ENCODE measurements at regions not wholly inside any gene's neighbourhood (a gene's known extent, or its start where the extent isn't known, plus 50 kb on each side); places are given as distances from the start of the nearest gene placed in this dataset.

DNA sequence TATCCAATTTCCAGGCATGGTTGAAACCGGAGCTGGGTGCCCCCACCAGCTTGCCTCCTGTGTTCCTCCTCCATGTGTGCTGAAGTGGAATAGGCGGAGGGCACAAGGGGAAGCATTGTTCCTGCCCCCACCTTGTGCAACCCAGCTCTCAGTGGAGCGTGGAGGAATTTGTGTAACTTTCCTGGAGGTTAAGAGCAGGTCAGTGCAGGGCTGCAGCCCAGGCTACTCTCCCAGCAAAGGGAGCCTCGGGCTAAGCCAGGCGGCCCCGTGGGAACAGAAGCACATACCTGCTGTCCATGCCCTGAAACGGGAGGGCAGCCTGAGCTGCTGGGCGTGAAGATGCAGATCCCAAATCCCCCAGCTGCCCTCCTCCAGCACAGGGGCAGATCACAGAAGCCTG is 158.8 kb upstream of the LHX1 start:
- Histone ChIP-seq H3K9ac (ENCODE audit: low read depth in 1 of 2, low read length in 2 of 2) (no peak overlapping the region), H3K4me3 (ENCODE audit: low read depth in 1 of 2, low read length in 2 of 2) (no peak overlapping the region), H3K4me1 (ENCODE audit: control insufficient read depth in 1 of 2, insufficient read depth in 2 of 2, low read length in 2 of 2) (no peaks in the 10 kb centered on the region), H3K9me3 (ENCODE audit: control insufficient read depth in 1 of 2, low read length in 2 of 2) (no peaks in the 10 kb centered on the region), H3K27ac (ENCODE audit: low read depth, low read length) (no peak overlapping the region), H3K36me3 (ENCODE audit: control insufficient read depth in 1 of 2, insufficient read depth in 2 of 2, low read length in 2 of 2) (no peaks in the 10 kb centered on the region), H3K27me3 (ENCODE audit: control insufficient read depth in 1 of 2, insufficient read depth in 2 of 2, low read length in 2 of 2) (peaks cover 4 to 15% of the 10 kb centered on the region in 2 donors)

DNA sequence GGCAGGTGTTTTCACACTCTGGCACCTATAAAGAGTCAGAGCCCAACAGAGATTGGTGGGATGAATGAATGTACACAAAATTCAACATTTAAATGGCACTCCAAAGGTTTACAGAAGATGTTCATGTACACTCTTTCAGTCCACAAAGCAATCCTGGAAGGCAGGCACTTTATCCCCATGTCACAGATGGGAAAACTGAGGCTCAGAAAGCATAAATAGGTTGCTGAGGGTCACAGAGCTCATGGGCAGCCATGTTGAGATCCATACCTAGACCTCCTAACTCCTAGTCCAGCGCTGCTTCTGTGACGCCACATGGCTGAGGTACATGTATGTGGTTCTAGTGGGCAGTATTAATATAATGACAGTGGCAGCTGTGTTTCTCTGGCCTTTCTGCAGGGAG is 157.7 kb upstream of the LHX1 start:
- H3K36me3 ChIP-seq (ENCODE audit: control insufficient read depth in 1 of 2, insufficient read depth in 2 of 2, low read length in 2 of 2) = no peaks in the 10 kb centered on the region
- no peaks in the 10 kb centered on the region for H3K9me3 ChIP-seq (ENCODE audit: control insufficient read depth in 1 of 2, low read length in 2 of 2)
- H3K27me3 ChIP-seq (ENCODE audit: control insufficient read depth in 1 of 2, insufficient read depth in 2 of 2, low read length in 2 of 2) = peaks cover 5 to 10% of the 10 kb centered on the region in 2 donors
- no peak overlapping the region for H3K27ac ChIP-seq (ENCODE audit: low read depth, low read length)
- H3K4me3 ChIP-seq (ENCODE audit: low read depth in 1 of 2, low read length in 2 of 2) = no peak overlapping the region
- no peak overlapping the region for H3K9ac ChIP-seq (ENCODE audit: low read depth in 1 of 2, low read length in 2 of 2)
- no peaks in the 10 kb centered on the region for H3K4me1 ChIP-seq (ENCODE audit: control insufficient read depth in 1 of 2, insufficient read depth in 2 of 2, low read length in 2 of 2)

DNA sequence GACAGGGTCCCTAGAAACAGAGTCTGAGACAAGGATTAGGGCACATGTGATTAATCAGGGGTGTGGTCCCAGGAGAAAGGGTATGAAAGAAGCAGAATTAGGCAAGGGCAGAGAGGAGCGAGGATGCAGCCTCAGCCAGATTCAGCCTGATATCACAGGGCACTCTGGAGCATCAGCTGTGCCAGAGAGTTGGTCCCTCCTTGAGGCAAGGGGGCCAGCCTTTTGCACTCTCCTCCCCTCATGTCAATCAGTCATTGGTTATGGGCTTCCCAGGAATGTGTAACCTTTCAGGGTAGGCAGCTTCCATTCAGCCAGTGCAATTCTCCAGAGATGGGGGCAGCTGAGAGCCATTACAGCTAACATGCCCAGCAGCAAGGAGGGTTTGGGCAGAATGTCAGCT is 152.6 kb upstream of the LHX1 start:
- Histone ChIP-seq H3K9ac (ENCODE audit: low read depth in 1 of 2, low read length in 2 of 2) (no peak overlapping the region), H3K4me3 (ENCODE audit: low read depth in 1 of 2, low read length in 2 of 2) (no peak overlapping the region), H3K27ac (ENCODE audit: low read depth, low read length) (no peak overlapping the region), H3K4me1 (ENCODE audit: control insufficient read depth in 1 of 2, insufficient read depth in 2 of 2, low read length in 2 of 2) (no peaks in the 10 kb centered on the region), H3K27me3 (ENCODE audit: control insufficient read depth in 1 of 2, insufficient read depth in 2 of 2, low read length in 2 of 2) (peaks cover 3 to 13% of the 10 kb centered on the region in 2 donors), H3K9me3 (ENCODE audit: control insufficient read depth in 1 of 2, low read length in 2 of 2) (no peaks in the 10 kb centered on the region), H3K36me3 (ENCODE audit: control insufficient read depth in 1 of 2, insufficient read depth in 2 of 2, low read length in 2 of 2) (no peaks in the 10 kb centered on the region)

DNA sequence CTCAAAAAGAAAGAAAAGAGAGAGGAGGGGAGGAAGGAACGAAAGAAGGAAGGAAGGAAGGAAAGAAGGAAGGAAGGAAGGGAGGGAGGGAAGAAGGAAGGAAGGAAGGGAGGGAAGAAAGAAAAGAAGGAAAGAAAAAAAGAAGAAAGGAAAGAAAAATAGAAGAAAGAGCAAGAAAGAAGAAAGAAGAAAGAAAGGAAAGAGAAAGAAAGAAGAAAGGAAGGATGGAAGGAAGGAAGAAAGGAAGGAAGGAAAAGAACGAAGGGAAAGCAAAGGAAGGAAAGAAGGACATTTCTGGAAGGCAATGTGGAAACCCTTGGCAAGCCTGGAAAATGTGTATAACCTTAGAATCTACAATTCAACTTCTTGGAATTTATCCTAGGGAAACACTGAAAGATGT is 150.4 kb upstream of the LHX1 start:
- no peaks in the 10 kb centered on the region for H3K36me3 ChIP-seq (ENCODE audit: control insufficient read depth in 1 of 2, insufficient read depth in 2 of 2, low read length in 2 of 2)
- H3K27ac ChIP-seq (ENCODE audit: low read depth, low read length) = no peak overlapping the region
- H3K9ac ChIP-seq (ENCODE audit: low read depth in 1 of 2, low read length in 2 of 2) = no peak overlapping the region
- no peaks in the 10 kb centered on the region for H3K9me3 ChIP-seq (ENCODE audit: control insufficient read depth in 1 of 2, low read length in 2 of 2)
- peaks cover 11 to 17% of the 10 kb centered on the region in 2 donors for H3K27me3 ChIP-seq (ENCODE audit: control insufficient read depth in 1 of 2, insufficient read depth in 2 of 2, low read length in 2 of 2)
- H3K4me1 ChIP-seq (ENCODE audit: control insufficient read depth in 1 of 2, insufficient read depth in 2 of 2, low read length in 2 of 2) = no peaks in the 10 kb centered on the region
- no peak overlapping the region for H3K4me3 ChIP-seq (ENCODE audit: low read depth in 1 of 2, low read length in 2 of 2)

DNA sequence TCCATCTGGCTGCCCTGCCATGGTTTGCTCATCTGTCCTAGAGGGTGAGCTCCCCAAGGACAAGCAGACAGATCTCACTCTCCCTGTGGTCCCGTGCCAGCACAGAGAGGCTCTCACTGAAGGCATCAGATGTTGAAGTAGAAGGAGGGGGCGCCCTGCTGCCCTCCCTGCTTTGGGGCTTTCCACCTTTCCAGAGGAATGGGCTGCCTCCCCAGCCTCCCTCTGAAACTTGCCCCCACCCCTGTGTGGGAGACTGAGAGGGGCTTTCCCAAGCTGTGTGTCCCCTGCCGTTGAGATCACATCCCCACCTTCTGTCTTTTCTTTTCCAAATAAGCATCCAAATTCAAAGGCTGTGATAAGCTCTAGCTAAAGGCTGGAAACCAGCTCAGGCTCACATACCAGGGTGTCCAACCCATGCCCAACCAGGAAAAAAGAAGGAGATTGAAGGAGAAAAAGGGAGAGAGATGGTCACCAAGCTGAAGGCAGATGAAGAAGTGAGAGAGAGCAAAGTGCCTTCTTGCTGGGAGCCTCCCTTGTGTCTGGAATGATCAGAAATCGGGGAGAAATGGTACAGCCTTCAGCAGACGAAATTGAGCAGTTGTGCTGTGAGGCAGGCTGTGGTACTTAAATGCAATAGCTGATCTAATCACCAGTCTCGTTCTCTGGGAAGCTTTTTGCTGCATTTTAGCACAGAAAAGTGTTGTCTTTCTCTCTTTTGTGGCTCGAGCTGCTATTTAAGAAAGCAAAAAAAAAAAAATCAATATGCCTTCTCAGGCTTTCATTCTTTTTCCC is 145.9 kb upstream of the LHX1 start:
- H3K36me3 ChIP-seq (ENCODE audit: control insufficient read depth in 1 of 2, insufficient read depth in 2 of 2, low read length in 2 of 2) = no peaks in the 10 kb centered on the region
- H3K9ac ChIP-seq (ENCODE audit: low read depth in 1 of 2, low read length in 2 of 2) = no peak overlapping the region
- H3K4me1 ChIP-seq (ENCODE audit: control insufficient read depth in 1 of 2, insufficient read depth in 2 of 2, low read length in 2 of 2) = no peaks in the 10 kb centered on the region
- peaks cover 7 to 19% of the 10 kb centered on the region in 2 donors for H3K27me3 ChIP-seq (ENCODE audit: control insufficient read depth in 1 of 2, insufficient read depth in 2 of 2, low read length in 2 of 2)
- H3K27ac ChIP-seq (ENCODE audit: low read depth, low read length) = no peak overlapping the region
- no peak overlapping the region for H3K4me3 ChIP-seq (ENCODE audit: low read depth in 1 of 2, low read length in 2 of 2)
- H3K9me3 ChIP-seq (ENCODE audit: control insufficient read depth in 1 of 2, low read length in 2 of 2) = no peaks in the 10 kb centered on the region

DNA sequence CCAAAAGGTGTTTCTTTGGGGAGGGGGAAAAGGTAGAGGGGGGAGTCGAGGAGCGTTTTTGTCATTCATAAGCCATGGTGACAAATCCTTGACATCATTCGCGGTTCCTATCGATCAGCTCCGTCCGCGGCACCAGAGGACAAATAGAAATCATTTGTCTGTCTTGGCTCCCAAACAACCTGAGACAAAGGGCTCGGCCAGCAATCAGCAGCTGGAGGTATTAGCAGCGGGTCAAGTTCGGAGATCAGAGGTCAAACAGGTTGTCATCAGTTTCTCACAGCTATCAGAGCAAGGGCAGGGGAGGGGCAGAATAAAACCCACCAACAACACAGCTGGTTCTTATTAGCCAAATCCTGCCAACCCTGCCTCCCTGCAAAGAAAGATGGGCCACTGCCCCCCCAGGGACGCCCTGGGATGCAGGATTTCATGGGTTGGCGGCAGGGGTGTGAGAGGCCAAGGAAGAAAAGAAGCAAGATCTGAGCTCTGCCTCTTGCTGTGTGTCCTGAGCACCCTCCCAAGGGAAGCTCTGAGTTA is 145.3 kb upstream of the LHX1 start:
- Histone ChIP-seq H3K4me1 (ENCODE audit: control insufficient read depth in 1 of 2, insufficient read depth in 2 of 2, low read length in 2 of 2) (no peaks in the 10 kb centered on the region), H3K9ac (ENCODE audit: low read depth in 1 of 2, low read length in 2 of 2) (no peak overlapping the region), H3K9me3 (ENCODE audit: control insufficient read depth in 1 of 2, low read length in 2 of 2) (no peaks in the 10 kb centered on the region), H3K4me3 (ENCODE audit: low read depth in 1 of 2, low read length in 2 of 2) (no peak overlapping the region), H3K27me3 (ENCODE audit: control insufficient read depth in 1 of 2, insufficient read depth in 2 of 2, low read length in 2 of 2) (peaks cover 7 to 19% of the 10 kb centered on the region in 2 donors), H3K27ac (ENCODE audit: low read depth, low read length) (no peak overlapping the region), H3K36me3 (ENCODE audit: control insufficient read depth in 1 of 2, insufficient read depth in 2 of 2, low read length in 2 of 2) (no peaks in the 10 kb centered on the region)

DNA sequence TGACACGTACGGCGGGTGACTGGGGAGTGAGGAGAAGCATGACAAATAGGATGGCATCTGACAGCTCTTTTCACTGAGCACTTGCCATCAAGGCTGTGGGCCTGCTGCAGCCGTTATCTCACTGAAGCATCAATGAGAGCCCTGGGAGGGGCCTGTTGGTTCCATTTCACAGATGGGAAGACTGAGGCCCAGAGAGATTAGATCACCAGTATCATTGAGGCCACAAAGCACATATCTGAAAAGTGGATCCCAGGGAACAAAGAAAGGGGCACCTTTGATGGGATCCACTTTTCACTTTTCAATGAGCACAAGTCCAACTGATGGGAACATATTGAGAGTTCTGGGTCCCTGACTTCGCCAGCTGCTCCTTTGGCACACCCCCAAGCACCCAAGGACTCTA is 144.4 kb upstream of the LHX1 start:
- H3K9me3 ChIP-seq (ENCODE audit: control insufficient read depth in 1 of 2, low read length in 2 of 2) = no peaks in the 10 kb centered on the region
- H3K36me3 ChIP-seq (ENCODE audit: control insufficient read depth in 1 of 2, insufficient read depth in 2 of 2, low read length in 2 of 2) = no peaks in the 10 kb centered on the region
- no peak overlapping the region for H3K4me3 ChIP-seq (ENCODE audit: low read depth in 1 of 2, low read length in 2 of 2)
- no peak overlapping the region for H3K27ac ChIP-seq (ENCODE audit: low read depth, low read length)
- no peaks in the 10 kb centered on the region for H3K4me1 ChIP-seq (ENCODE audit: control insufficient read depth in 1 of 2, insufficient read depth in 2 of 2, low read length in 2 of 2)
- peaks cover 10 to 19% of the 10 kb centered on the region in 2 donors for H3K27me3 ChIP-seq (ENCODE audit: control insufficient read depth in 1 of 2, insufficient read depth in 2 of 2, low read length in 2 of 2)
- no peak overlapping the region for H3K9ac ChIP-seq (ENCODE audit: low read depth in 1 of 2, low read length in 2 of 2)

DNA sequence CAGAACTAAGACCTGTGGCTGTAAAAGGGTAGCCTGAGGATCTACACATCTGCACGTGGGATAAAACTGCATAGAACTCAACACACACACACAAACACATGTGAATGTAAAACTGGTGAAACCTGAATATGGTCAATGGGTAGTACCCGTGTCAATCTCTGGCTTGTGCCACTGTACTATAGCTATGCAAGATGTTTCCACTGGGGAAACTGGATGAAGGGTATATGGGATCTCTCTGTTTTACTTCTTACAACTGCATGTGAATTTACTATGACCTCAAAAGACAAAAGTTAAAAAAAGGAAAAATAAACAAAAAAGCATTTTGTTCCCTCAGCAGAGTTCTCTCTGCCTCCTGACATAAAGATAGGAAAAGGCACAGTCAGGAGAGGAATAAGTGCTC is 143.3 kb upstream of the LHX1 start:
- Histone ChIP-seq H3K27me3 (ENCODE audit: control insufficient read depth in 1 of 2, insufficient read depth in 2 of 2, low read length in 2 of 2) (peaks cover 10 to 19% of the 10 kb centered on the region in 2 donors), H3K27ac (ENCODE audit: low read depth, low read length) (no peak overlapping the region), H3K9me3 (ENCODE audit: control insufficient read depth in 1 of 2, low read length in 2 of 2) (no peaks in the 10 kb centered on the region), H3K4me1 (ENCODE audit: control insufficient read depth in 1 of 2, insufficient read depth in 2 of 2, low read length in 2 of 2) (no peaks in the 10 kb centered on the region), H3K4me3 (ENCODE audit: low read depth in 1 of 2, low read length in 2 of 2) (no peak overlapping the region), H3K36me3 (ENCODE audit: control insufficient read depth in 1 of 2, insufficient read depth in 2 of 2, low read length in 2 of 2) (no peaks in the 10 kb centered on the region), H3K9ac (ENCODE audit: low read depth in 1 of 2, low read length in 2 of 2) (no peak overlapping the region)

DNA sequence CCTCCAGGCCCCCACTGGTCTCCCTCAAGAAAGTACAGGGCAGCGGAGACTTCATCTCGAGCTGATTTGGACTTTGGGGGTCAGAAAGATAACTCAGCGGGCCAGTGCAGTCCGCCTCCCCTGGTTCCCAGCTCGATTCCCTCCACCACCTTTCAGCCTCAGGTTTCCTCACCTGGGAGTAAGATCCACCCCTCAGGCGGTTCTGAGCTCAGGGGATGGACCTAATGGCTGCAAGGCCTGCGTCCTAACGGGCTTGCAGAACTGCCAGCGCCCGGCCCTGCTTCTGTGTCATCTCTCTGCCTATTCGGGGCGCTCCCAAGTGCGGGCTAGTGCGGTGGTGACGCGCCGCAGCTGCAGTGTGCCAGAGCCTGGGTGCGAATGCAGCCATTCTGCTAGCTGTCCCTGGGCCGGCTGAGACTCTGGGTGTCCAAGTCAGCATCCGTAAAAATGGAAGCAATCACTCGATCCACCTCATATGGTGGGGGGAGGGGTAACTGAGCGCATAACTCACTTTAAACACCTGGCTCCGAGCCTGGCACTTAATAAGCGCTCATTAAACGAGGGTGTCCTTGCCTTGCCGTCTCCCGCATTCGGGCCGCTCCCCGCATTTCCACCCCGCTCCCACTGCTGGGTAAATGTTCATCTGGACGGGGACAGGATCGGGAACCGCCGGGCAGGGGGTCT is 129.6 kb upstream of the LHX1 start:
- Histone ChIP-seq H3K4me1 (ENCODE audit: control insufficient read depth in 1 of 2, insufficient read depth in 2 of 2, low read length in 2 of 2) (no peaks in the 10 kb centered on the region), H3K9me3 (ENCODE audit: control insufficient read depth in 1 of 2, low read length in 2 of 2) (no peaks in the 10 kb centered on the region), H3K27me3 (ENCODE audit: control insufficient read depth in 1 of 2, insufficient read depth in 2 of 2, low read length in 2 of 2) (peaks cover 42 to 46% of the 10 kb centered on the region in 2 donors), H3K27ac (ENCODE audit: low read depth, low read length) (no peak overlapping the region), H3K4me3 (ENCODE audit: low read depth in 1 of 2, low read length in 2 of 2) (no peak overlapping the region), H3K9ac (ENCODE audit: low read depth in 1 of 2, low read length in 2 of 2) (no peak overlapping the region), H3K36me3 (ENCODE audit: control insufficient read depth in 1 of 2, insufficient read depth in 2 of 2, low read length in 2 of 2) (no peaks in the 10 kb centered on the region)

DNA sequence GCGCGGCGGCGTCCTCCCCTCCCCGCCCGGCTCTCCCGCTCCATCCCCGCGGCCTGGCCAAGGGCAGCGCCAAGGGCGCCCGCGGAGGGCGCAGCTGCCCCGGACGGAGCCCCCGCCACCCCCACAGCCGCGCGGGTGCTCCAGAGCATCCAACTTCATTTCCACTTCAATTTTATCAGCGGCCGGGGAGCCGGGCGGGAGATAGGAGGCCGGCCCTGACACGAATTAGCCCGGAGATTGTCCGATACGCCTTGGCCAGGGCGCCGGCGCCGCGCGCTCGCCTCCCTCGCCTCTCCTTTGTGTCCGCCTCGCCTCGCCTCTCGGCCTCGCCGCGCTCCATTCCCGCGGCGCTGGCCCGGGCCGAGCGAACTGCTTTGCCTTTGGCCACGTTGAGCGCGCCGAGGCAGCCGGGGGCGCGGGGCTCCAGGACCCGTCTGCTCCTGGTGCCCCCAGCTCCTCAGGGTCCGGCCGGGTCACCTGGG is 129.1 kb upstream of the LHX1 start:
- peaks cover 46 to 52% of the 10 kb centered on the region in 2 donors for H3K27me3 ChIP-seq (ENCODE audit: control insufficient read depth in 1 of 2, insufficient read depth in 2 of 2, low read length in 2 of 2)
- no peak overlapping the region for H3K4me3 ChIP-seq (ENCODE audit: low read depth in 1 of 2, low read length in 2 of 2)
- H3K9ac ChIP-seq (ENCODE audit: low read depth in 1 of 2, low read length in 2 of 2) = no peak overlapping the region

More for the DNA sequence above, 129.1 kb upstream of the LHX1 start:
- Histone ChIP-seq H3K9me3 (ENCODE audit: control insufficient read depth in 1 of 2, low read length in 2 of 2) (no peaks in the 10 kb centered on the region), H3K27ac (ENCODE audit: low read depth, low read length) (no peak overlapping the region), H3K4me1 (ENCODE audit: control insufficient read depth in 1 of 2, insufficient read depth in 2 of 2, low read length in 2 of 2) (no peaks in the 10 kb centered on the region), H3K36me3 (ENCODE audit: control insufficient read depth in 1 of 2, insufficient read depth in 2 of 2, low read length in 2 of 2) (no peaks in the 10 kb centered on the region)

All from duodenal mucosa (tissue), 2 donors.